Upper lobe of right lung (tissue), 1 donor: ENCODE measurements at regions not wholly inside any gene's neighbourhood (a gene's known extent, or its start where the extent isn't known, plus 50 kb on each side); places are given as distances from the start of the nearest gene placed in this dataset.

Experiments used
- ATAC-seq: fragments of 200-7000 bp; cut with Tn5 transposase; one replicate; pipeline ENCODE4 v1.9.1; 2020; ENCODE audit warnings: mild to moderate bottlenecking, moderate library complexity
- DNase-seq: peaks from one replicate; pipeline ENCODE4 v3.0.0-alpha.2; 2020
- H3K27ac ChIP-seq: fragments of 200-600 bp; one replicate; pipeline ENCODE4 v1.8.0; 2022
- H3K27me3 ChIP-seq: fragments of 200-600 bp; one replicate; pipeline ENCODE4 v1.8.0; 2022; ENCODE audit warnings: mild to moderate bottlenecking
- H3K36me3 ChIP-seq: fragments of 200-600 bp; one replicate; pipeline ENCODE4 v1.8.0; 2022
- H3K4me1 ChIP-seq: fragments of 200-600 bp; one replicate; pipeline ENCODE4 v1.8.0; 2022
- H3K4me3 ChIP-seq: fragments of 200-600 bp; one replicate; pipeline ENCODE4 v1.8.0; 2022; ENCODE audit warnings: mild to moderate bottlenecking
- H3K9me3 ChIP-seq: fragments of 200-600 bp; one replicate; pipeline ENCODE4 v1.8.0; 2022
- intact Hi-C: fragments of 100-400 bp; cut with DNase I; formaldehyde crosslinking; loops from one replicate; pipeline ENCODE4 v1.11.0; 2022
- TF ChIP-seq, protein P1 (sequence below): fragments of 200-600 bp; IDR thresholded peaks from one replicate; pipeline ENCODE4 v1.8.0; 2022; ENCODE audit warnings: antibody characterized with exemption
- donor health status: DM: no; HTN: yes; CAD: no; lungs with severe emphysema.

- H3K27me3 ChIP-seq, result no peaks in the 10 kb centered on the region
- TF ChIP-seq, protein P1, sequence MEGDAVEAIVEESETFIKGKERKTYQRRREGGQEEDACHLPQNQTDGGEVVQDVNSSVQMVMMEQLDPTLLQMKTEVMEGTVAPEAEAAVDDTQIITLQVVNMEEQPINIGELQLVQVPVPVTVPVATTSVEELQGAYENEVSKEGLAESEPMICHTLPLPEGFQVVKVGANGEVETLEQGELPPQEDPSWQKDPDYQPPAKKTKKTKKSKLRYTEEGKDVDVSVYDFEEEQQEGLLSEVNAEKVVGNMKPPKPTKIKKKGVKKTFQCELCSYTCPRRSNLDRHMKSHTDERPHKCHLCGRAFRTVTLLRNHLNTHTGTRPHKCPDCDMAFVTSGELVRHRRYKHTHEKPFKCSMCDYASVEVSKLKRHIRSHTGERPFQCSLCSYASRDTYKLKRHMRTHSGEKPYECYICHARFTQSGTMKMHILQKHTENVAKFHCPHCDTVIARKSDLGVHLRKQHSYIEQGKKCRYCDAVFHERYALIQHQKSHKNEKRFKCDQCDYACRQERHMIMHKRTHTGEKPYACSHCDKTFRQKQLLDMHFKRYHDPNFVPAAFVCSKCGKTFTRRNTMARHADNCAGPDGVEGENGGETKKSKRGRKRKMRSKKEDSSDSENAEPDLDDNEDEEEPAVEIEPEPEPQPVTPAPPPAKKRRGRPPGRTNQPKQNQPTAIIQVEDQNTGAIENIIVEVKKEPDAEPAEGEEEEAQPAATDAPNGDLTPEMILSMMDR, result no peak
- H3K9me3 ChIP-seq, result no peaks in the 10 kb centered on the region
Measured at GRCh38 chr2:192345287-192345686, 150.6 kb upstream of the TMEFF2 start.

DNA sequence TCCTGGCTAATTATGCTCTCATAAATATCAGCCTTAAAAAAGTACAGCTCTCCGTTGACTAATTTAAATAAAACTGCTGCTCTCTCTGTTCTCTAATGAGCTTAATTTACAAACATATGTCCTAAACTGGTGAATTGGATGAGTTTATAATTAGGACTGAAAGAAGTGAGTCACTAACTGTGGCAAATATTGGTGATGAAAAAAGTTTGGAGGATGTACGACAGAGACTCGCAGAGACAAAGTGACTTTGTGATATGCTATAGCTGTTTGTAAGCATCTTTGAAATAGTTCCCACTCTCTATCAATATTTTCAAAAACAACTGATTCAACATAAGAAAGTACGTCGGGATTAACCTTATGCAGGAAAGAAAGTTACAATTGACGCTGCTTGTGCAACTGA lies 138.9 kb upstream of the TMEFF2 start:
- Histone ChIP-seq H3K36me3 (no peaks in the 10 kb centered on the region), H3K27me3 (no peaks in the 10 kb centered on the region), H3K9me3 (no peaks in the 10 kb centered on the region), H3K4me1 (no peaks in the 10 kb centered on the region), H3K27ac (no peak overlapping the region), H3K4me3 (no peak overlapping the region)
- intact Hi-C loops, result no loop called here
- TF ChIP-seq, protein P1, result no peak
- DNase-seq (no peak), ATAC-seq (no peak)

More at GRCh38 chr2:192345287-192345686, 150.6 kb upstream of the TMEFF2 start:
- Histone ChIP-seq H3K27ac (no peak overlapping the region), H3K36me3 (no peaks in the 10 kb centered on the region), H3K4me1 (no peaks in the 10 kb centered on the region), H3K4me3 (no peak overlapping the region)
- DNase-seq (no peak), ATAC-seq (no peak)
- intact Hi-C loops, result no loop called here

GRCh38 chr2:192328297-192328696 lies 133.6 kb upstream of the TMEFF2 start:
- Histone ChIP-seq H3K4me1 (no peaks in the 10 kb centered on the region), H3K27ac (no peak overlapping the region), H3K4me3 (no peak overlapping the region), H3K36me3 (no peaks in the 10 kb centered on the region), H3K27me3 (no peaks in the 10 kb centered on the region), H3K9me3 (no peaks in the 10 kb centered on the region)
- no peak for ATAC-seq
- intact Hi-C loops, result no loop called here
- TF ChIP-seq, protein P1, result no peak
- DNase-seq, result no peak

- H3K4me1 ChIP-seq, result no peaks in the 10 kb centered on the region
- TF ChIP-seq, protein P1, result no peak
- ATAC-seq (no peak), DNase-seq (no peak)
- no peak overlapping the region for H3K27ac ChIP-seq
- no peak overlapping the region for H3K4me3 ChIP-seq
- no peaks in the 10 kb centered on the region for H3K27me3 ChIP-seq
- no peaks in the 10 kb centered on the region for H3K9me3 ChIP-seq
- intact Hi-C loops, result no loop called here
- no peaks in the 10 kb centered on the region for H3K36me3 ChIP-seq
Measured at GRCh38 chr2:192327576-192327975, 132.8 kb upstream of the TMEFF2 start.

GRCh38 chr2:192315543-192315942 lies 120.8 kb upstream of the TMEFF2 start:
- no peak for DNase-seq
- Histone ChIP-seq H3K27ac (no peak overlapping the region), H3K4me1 (no peaks in the 10 kb centered on the region), H3K36me3 (no peaks in the 10 kb centered on the region), H3K27me3 (no peaks in the 10 kb centered on the region), H3K9me3 (no peaks in the 10 kb centered on the region), H3K4me3 (no peak overlapping the region)
- ATAC-seq, result no peak
- intact Hi-C loops, result no loop called here
- TF ChIP-seq, protein P1, result no peak

GRCh38 chr2:192314800-192315481 lies 120.2 kb upstream of the TMEFF2 start:
- H3K36me3 ChIP-seq, result no peaks in the 10 kb centered on the region
- intact Hi-C loops, result no loop called here
- H3K27me3 ChIP-seq, result no peaks in the 10 kb centered on the region
- H3K4me1 ChIP-seq, result no peaks in the 10 kb centered on the region
- ATAC-seq (peak; percentile 38), DNase-seq (no peak)
- H3K9me3 ChIP-seq, result no peaks in the 10 kb centered on the region
- no peak overlapping the region for H3K4me3 ChIP-seq
- TF ChIP-seq, protein P1, result no peak
- H3K27ac ChIP-seq, result no peak overlapping the region
